K562 (cell line): ENCODE measurements at regions not wholly inside any gene's neighbourhood (a gene's known extent, or its start where the extent isn't known, plus 50 kb on each side); places are given as distances from the start of the nearest gene placed in this dataset.

Experiments
- ATAC-seq: fragments of 200-7000 bp; cut with Tn5 transposase; 3 replicates; pipeline ENCODE4 v1.9.1; 2020; ENCODE audit warnings: moderate library complexity
- BruUV-seq: library from RNA; stranded (reverse); fragments of 400-500 nt; replicated peaks from 2 replicates; lab custom pipeline; 2021; lab: Mats Ljungman, UMichigan
- CTCF ChIA-PET: fragments of 300-600 bp; formaldehyde crosslinking; extraction: SDS; loops from one replicate; lab custom pipeline; 2021; ENCODE audit warnings: low intra/inter-chr PET ratio; lab: Yijun Ruan, JAX
- POLR2A ChIA-PET: fragments of 300-600, 350-650 bp; sonication (Branson Sonifier 250); formaldehyde crosslinking; extraction: SDS; loops from one replicate; lab custom pipeline; 2021; ENCODE audit warnings: antibody characterized with exemption, inconsistent platforms; lab: Yijun Ruan, JAX
- DNase-seq, 4 experiments: peaks; one replicate each; pipeline versions ENCODE4 v3.0.0 to v3.0.0-alpha.2; 2011 to 2018; ENCODE audit warnings: low spot score in 3 of 4, mixed read lengths in 3 of 4; ENCODE audit errors: extremely low read depth in 1 of 4
- FAIRE-seq: peaks from 2 replicates; lab custom pipeline; 2011; peaks lifted over from hg19 to GRCh38; lab: Jason Lieb, UNC
- H2AFZ ChIP-seq: 2 replicates; pipeline ENCODE4 v1.6.0; 2011; ENCODE audit warnings: low read depth, low read length, control low read depth, inconsistent platforms
- H3K27ac ChIP-seq: fragments of 200-600 bp; 3 replicates; pipeline ENCODE4 v1.8.0; 2011; ENCODE audit warnings: low read depth, mild to moderate bottlenecking, control low read depth, inconsistent platforms, low read length, moderate library complexity, mixed read lengths; ENCODE audit errors: extremely low read depth
- H3K27me3 ChIP-seq, 2 experiments: fragments of 300-600 bp in 1 of 2; 2 replicates in 1 of 2; 3 replicates in 1 of 2; pipeline versions ENCODE4 v1.6.0 to v1.8.0; 2011; ENCODE audit warnings: inconsistent platforms in 2 of 2, low read length in 2 of 2, mild to moderate bottlenecking in 1 of 2, mixed read lengths in 1 of 2, moderate library complexity in 1 of 2; ENCODE audit not compliant: control insufficient read depth in 2 of 2, insufficient read depth in 2 of 2
- H3K36me3 ChIP-seq: fragments of 300-600 bp; 3 replicates; pipeline ENCODE4 v1.8.0; 2011; ENCODE audit warnings: mild to moderate bottlenecking, low read length, inconsistent platforms; ENCODE audit not compliant: control insufficient read depth, insufficient read depth
- H3K4me1 ChIP-seq, 2 experiments: fragments of 200-600 bp in 1 of 2; replicated peaks in 1 of 2; 2 replicates in 1 of 2; 3 replicates in 1 of 2; pipeline versions ENCODE4 v1.5.1 to v1.8.0; 2011; ENCODE audit warnings: inconsistent platforms in 2 of 2, low read length in 2 of 2, mild to moderate bottlenecking in 1 of 2, mixed read lengths in 1 of 2, moderate library complexity in 1 of 2; ENCODE audit not compliant: control insufficient read depth in 2 of 2, insufficient read depth in 2 of 2
- H3K4me2 ChIP-seq: 2 replicates; pipeline ENCODE4 v1.6.1; 2011; ENCODE audit warnings: low read length, control low read depth, inconsistent platforms, mixed read lengths; ENCODE audit not compliant: insufficient read depth
- H3K4me3 ChIP-seq: fragments of 200-600 bp; sonication (generic), shearing (Covaris generic); 2 replicates; pipeline ENCODE4 v1.5.1; 2016; ENCODE audit warnings: control low read depth, inconsistent platforms
- H3K79me2 ChIP-seq: fragments of 200-600 bp; 3 replicates; pipeline ENCODE4 v1.8.0; 2011; ENCODE audit warnings: low read length, inconsistent platforms; ENCODE audit not compliant: control insufficient read depth, insufficient read depth
- H3K9ac ChIP-seq, 2 experiments: 2 replicates each; pipeline versions ENCODE4 v1.6.0 to v1.6.1; 2011; ENCODE audit warnings: low read depth in 2 of 2, low read length in 2 of 2, control low read depth in 1 of 2, inconsistent platforms in 1 of 2, mild to moderate bottlenecking in 1 of 2, mixed read lengths in 1 of 2; ENCODE audit not compliant: insufficient read depth in 1 of 2
- H3K9me1 ChIP-seq: one replicate; pipeline ENCODE4 v1.6.0; 2011; ENCODE audit warnings: inconsistent platforms, mild to moderate bottlenecking, low read length, moderate library complexity; ENCODE audit not compliant: control insufficient read depth, insufficient read depth
- H3K9me3 ChIP-seq: replicated peaks from 2 replicates; pipeline ENCODE4 v1.5.1; 2011; ENCODE audit warnings: low read depth, low read length, inconsistent platforms; ENCODE audit not compliant: control insufficient read depth, insufficient read depth
- H4K20me1 ChIP-seq: replicated peaks from 2 replicates; pipeline ENCODE4 v1.6.1; 2011; ENCODE audit warnings: low read length, inconsistent platforms, mixed read lengths; ENCODE audit not compliant: control insufficient read depth, insufficient read depth
- ARID1B ChIP-seq: fragments of 450-650 bp; IDR thresholded peaks from 2 replicates; pipeline ENCODE4 v1.6.1; 2016; ENCODE audit warnings: antibody characterized with exemption, mild to moderate bottlenecking, inconsistent platforms
- ATF4 ChIP-seq: fragments of 450-650 bp; formaldehyde crosslinking; IDR thresholded peaks from 2 replicates; pipeline ENCODE4 v1.4.0; 2022; ENCODE audit warnings: mild to moderate bottlenecking, moderate library complexity
- BRF2 ChIP-seq: IDR thresholded peaks from 3 replicates; pipeline ENCODE4 v1.6.1; 2011; ENCODE audit warnings: borderline replicate concordance, mild to moderate bottlenecking; ENCODE audit not compliant: insufficient read length, insufficient read depth
- GABPB1 ChIP-seq: sonication (generic); formaldehyde crosslinking; IDR thresholded peaks from 2 replicates; pipeline ENCODE4 v1.8.0; 2022; ENCODE audit warnings: mild to moderate bottlenecking, missing genetic modification reagents
- MAFK ChIP-seq: IDR thresholded peaks from 2 replicates; pipeline ENCODE4 v1.6.1; 2011; ENCODE audit warnings: low read length, improper control_type of control experiment
- NELFE ChIP-seq: IDR thresholded peaks from 2 replicates; pipeline ENCODE4 v1.6.1; 2011; ENCODE audit warnings: mild to moderate bottlenecking; ENCODE audit not compliant: insufficient read depth, insufficient read length
- POLR3G ChIP-seq: IDR thresholded peaks from 2 replicates; pipeline ENCODE4 v1.6.1; 2011; ENCODE audit not compliant: insufficient read length, insufficient replicate concordance; ENCODE audit errors: extremely low read depth
- TFAM ChIP-seq: fragments of 250-450 bp; sonication (Bioruptor Pico); conservative IDR thresholded peaks from 2 replicates; pipeline ENCODE4 v1.5.0; 2021; ENCODE audit warnings: mild to moderate bottlenecking, moderate library complexity
- USF1 ChIP-seq: sonication (generic); formaldehyde crosslinking; IDR thresholded peaks from 2 replicates; pipeline ENCODE4 v1.9.0; 2022; ENCODE audit warnings: mild to moderate bottlenecking, missing genetic modification reagents
- ZNF384 ChIP-seq: IDR thresholded peaks from 2 replicates; pipeline ENCODE4 v1.6.1; 2012; ENCODE audit warnings: low read depth, low read length, improper control_type of control experiment
- in situ Hi-C: fragments of 300-500 bp; cut with MboI; formaldehyde crosslinking; loops from 4 replicates; pipeline ENCODE4 v1.15.0; 2018; ENCODE audit warnings: inconsistent platforms, mixed read lengths
- intact Hi-C: fragments of 100-400 bp; cut with micrococcal nuclease; formaldehyde crosslinking; loops from 2 replicates; pipeline ENCODE4 v1.14.2; 2022
- TF ChIP-seq, protein P1 (sequence below): fragments of 250-450 bp; sonication (Bioruptor Pico); IDR thresholded peaks from 2 replicates; pipeline ENCODE4 v1.9.0; 2021; ENCODE audit warnings: mild to moderate bottlenecking, inconsistent platforms

GRCh38 chr10:58041901-58042300 lies 225.8 kb downstream of the IPMK start:
- H3K4me3 ChIP-seq = no peak overlapping the region
- no peak overlapping the region for H3K4me2 ChIP-seq
- intact Hi-C loops (no loop called here), in situ Hi-C loops (no loop called here)
- DNase-seq (no peak), FAIRE-seq (no peak), ATAC-seq (no peak)
- no peak overlapping the region for H2AFZ ChIP-seq
- BruUV-seq = no TSS peak
- no peaks in the 10 kb centered on the region for H3K36me3 ChIP-seq
- H3K9me1 ChIP-seq = no peaks in the 10 kb centered on the region
- H3K9me3 ChIP-seq = no peaks in the 10 kb centered on the region
- no peaks in the 10 kb centered on the region for H3K27me3 ChIP-seq
- ChIA-PET POLR2A (interaction anchor here (1.0 kb wide), 1 partner anchor 12 kb away, joined by 3 read pairs; no protein-coding TSS in a partner anchor), CTCF (no interaction called here)
- H3K9ac ChIP-seq = no peak overlapping the region
- H4K20me1 ChIP-seq = no peaks in the 10 kb centered on the region
- TF ChIP-seq NELFE = no peak
- no peak for TF ChIP-seq POLR3G
- no peak for TF ChIP-seq USF1 (CRISPR knock-in tag)
- TF ChIP-seq, protein P1, sequence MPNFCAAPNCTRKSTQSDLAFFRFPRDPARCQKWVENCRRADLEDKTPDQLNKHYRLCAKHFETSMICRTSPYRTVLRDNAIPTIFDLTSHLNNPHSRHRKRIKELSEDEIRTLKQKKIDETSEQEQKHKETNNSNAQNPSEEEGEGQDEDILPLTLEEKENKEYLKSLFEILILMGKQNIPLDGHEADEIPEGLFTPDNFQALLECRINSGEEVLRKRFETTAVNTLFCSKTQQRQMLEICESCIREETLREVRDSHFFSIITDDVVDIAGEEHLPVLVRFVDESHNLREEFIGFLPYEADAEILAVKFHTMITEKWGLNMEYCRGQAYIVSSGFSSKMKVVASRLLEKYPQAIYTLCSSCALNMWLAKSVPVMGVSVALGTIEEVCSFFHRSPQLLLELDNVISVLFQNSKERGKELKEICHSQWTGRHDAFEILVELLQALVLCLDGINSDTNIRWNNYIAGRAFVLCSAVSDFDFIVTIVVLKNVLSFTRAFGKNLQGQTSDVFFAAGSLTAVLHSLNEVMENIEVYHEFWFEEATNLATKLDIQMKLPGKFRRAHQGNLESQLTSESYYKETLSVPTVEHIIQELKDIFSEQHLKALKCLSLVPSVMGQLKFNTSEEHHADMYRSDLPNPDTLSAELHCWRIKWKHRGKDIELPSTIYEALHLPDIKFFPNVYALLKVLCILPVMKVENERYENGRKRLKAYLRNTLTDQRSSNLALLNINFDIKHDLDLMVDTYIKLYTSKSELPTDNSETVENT (CRISPR knock-in tag) = no peak
- no peak for TF ChIP-seq GABPB1 (CRISPR knock-in tag)
- TF ChIP-seq BRF2 = no peak
- TF ChIP-seq MAFK = no peak
- TF ChIP-seq TFAM (CRISPR knock-in tag) = no peak
- TF ChIP-seq ARID1B = no peak
- TF ChIP-seq ZNF384 = no peak
- no peak for TF ChIP-seq ATF4 (CRISPR knock-in tag)
- H3K27ac ChIP-seq = no peak overlapping the region
- no peaks in the 10 kb centered on the region for H3K79me2 ChIP-seq
- H3K4me1 ChIP-seq = no peaks in the 10 kb centered on the region
